ENCODE measurements at regions not wholly inside any gene's neighbourhood (a gene's known extent, or its start where the extent isn't known, plus 50 kb on each side); places are given as distances from the start of the nearest gene placed in this dataset.
"Not testable (repeated sequence)": the region's sequence is repeated elsewhere in the genome, so short reads cannot be mapped to it uniquely, and the experiment has no call there.

GRCh38 chr15:84512324-84512723 is 88.5 kb upstream of the ZSCAN2 start:
- TF ChIP-seq CTCF (IDR thresholded peaks at IDR 0.05; ENCODE audit: control extremely low read depth in 1 of 3, insufficient read depth in 1 of 3, low read depth in 1 of 3, low read length in 3 of 3); RNF2 (IDR thresholded peaks at IDR 0.05; ENCODE audit: borderline replicate concordance, low read depth, low read length, missing control alignments, poor library complexity, severe bottlenecking); TCF12 (IDR thresholded peaks at IDR 0.05; ENCODE audit: low read depth, low read length); POLR2AphosphoS5 (IDR thresholded peaks at IDR 0.05; ENCODE audit: low read depth, low read length); TBP (IDR thresholded peaks at IDR 0.05; ENCODE audit: low read depth, low read length); NRF1 (IDR thresholded peaks at IDR 0.05; ENCODE audit: low read depth, low read length); USF2 (IDR thresholded peaks at IDR 0.05; ENCODE audit: low read length); POLR2A (IDR thresholded peaks at IDR 0.05; ENCODE audit: control extremely low read depth in 1 of 2, low read depth in 2 of 2, low read length in 2 of 2); KDM4A (IDR thresholded peaks at IDR 0.05; ENCODE audit: low read depth, low read length, severe bottlenecking): not testable (repeated sequence)

All from H1 (cell line).